Ishikawa (cell line): ENCODE measurements at regions not wholly inside any gene's neighbourhood (a gene's known extent, or its start where the extent isn't known, plus 50 kb on each side); places are given as distances from the start of the nearest gene placed in this dataset.

ENCODE experiments used
- CEBPB ChIP-seq: IDR thresholded peaks from 2 replicates; pipeline ENCODE4 v1.6.1; 2012
- CREB1 ChIP-seq: IDR thresholded peaks from 2 replicates; pipeline ENCODE4 v1.6.1; 2012; ENCODE audit warnings: low read depth
- EGR1 ChIP-seq: IDR thresholded peaks from 2 replicates; pipeline ENCODE4 v1.6.1; 2012
- EP300 ChIP-seq: IDR thresholded peaks from 2 replicates; pipeline ENCODE4 v1.6.1; 2012; ENCODE audit warnings: borderline replicate concordance
- FOXM1 ChIP-seq: IDR thresholded peaks from 2 replicates; pipeline ENCODE4 v1.6.1; 2012; ENCODE audit warnings: low read depth, borderline replicate concordance
- NFIC ChIP-seq: IDR thresholded peaks from 2 replicates; pipeline ENCODE4 v1.6.1; 2012
- RAD21 ChIP-seq: IDR thresholded peaks from 2 replicates; pipeline ENCODE4 v1.6.1; 2012; ENCODE audit warnings: low read depth
- TAF1 ChIP-seq: IDR thresholded peaks from 2 replicates; pipeline ENCODE4 v1.6.1; 2012; ENCODE audit warnings: low read depth, mild to moderate bottlenecking
- TCF12 ChIP-seq: IDR thresholded peaks from 2 replicates; pipeline ENCODE4 v1.6.1; 2012; ENCODE audit warnings: low read depth
- TEAD4 ChIP-seq: IDR thresholded peaks from 2 replicates; pipeline ENCODE4 v1.6.1; 2012
- YY1 ChIP-seq: IDR thresholded peaks from 2 replicates; pipeline ENCODE4 v1.6.1; 2012; ENCODE audit warnings: low read depth
- ZBTB7A ChIP-seq: IDR thresholded peaks from 2 replicates; pipeline ENCODE4 v1.6.1; 2012; ENCODE audit warnings: low read depth
- TF ChIP-seq, protein P1 (sequence below): IDR thresholded peaks from 2 replicates; pipeline ENCODE4 v1.6.1; 2012
- TF ChIP-seq, protein P2 (sequence below): IDR thresholded peaks from 2 replicates; pipeline ENCODE4 v1.6.1; 2012
- TF ChIP-seq, protein P3 (sequence below): IDR thresholded peaks from 2 replicates; pipeline ENCODE4 v1.6.1; 2012; ENCODE audit warnings: low read depth, mild to moderate bottlenecking

DNA sequence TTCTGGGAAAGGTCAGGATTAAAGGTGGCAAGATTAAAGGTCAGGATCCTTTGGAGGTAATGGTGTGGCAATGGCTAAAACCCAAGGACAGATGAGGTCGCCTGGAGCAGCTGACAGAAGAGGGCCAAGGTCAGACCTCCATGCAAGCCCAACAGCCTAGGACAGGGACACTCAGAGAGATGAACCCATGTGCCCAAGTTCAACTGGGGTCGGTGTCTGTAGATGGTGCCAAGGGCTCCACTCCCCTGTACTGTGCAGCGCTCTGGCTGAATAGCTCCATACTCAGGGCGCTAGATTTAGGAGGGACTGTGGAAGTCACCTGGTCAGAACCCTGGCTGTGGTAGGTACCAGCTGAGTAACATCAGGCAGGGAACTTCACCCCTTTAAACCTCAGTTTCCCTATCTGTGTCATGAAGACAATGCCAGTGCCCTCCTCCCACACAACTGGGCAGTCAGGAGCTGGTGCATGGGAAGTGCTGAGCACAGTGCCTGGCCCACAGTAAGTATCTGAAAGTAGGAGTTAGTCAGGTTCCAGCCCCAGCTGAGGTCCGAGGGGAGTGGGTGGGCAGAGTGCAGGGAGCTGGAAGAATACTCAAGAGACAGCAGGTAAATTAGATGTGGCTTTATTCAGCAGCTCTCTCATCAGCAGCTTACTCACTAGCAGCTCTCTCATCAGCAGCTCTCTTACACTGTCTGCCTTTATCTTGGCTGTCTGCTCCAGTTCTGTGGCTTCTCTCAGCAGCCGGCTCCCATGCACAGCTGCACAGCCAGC is 327.1 kb downstream of the GLRX3 start:
- TF ChIP-seq ZBTB7A (no peak), EP300 (no peak), NFIC (no peak), RAD21 (no peak), FOXM1 (no peak), EGR1 (no peak), TCF12 (no peak), CEBPB (no peak)
- TF ChIP-seq, protein P1, sequence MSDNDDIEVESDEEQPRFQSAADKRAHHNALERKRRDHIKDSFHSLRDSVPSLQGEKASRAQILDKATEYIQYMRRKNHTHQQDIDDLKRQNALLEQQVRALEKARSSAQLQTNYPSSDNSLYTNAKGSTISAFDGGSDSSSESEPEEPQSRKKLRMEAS: no peak
- TF ChIP-seq, protein P2, sequence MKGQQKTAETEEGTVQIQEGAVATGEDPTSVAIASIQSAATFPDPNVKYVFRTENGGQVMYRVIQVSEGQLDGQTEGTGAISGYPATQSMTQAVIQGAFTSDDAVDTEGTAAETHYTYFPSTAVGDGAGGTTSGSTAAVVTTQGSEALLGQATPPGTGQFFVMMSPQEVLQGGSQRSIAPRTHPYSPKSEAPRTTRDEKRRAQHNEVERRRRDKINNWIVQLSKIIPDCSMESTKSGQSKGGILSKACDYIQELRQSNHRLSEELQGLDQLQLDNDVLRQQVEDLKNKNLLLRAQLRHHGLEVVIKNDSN: no peak

DNA sequence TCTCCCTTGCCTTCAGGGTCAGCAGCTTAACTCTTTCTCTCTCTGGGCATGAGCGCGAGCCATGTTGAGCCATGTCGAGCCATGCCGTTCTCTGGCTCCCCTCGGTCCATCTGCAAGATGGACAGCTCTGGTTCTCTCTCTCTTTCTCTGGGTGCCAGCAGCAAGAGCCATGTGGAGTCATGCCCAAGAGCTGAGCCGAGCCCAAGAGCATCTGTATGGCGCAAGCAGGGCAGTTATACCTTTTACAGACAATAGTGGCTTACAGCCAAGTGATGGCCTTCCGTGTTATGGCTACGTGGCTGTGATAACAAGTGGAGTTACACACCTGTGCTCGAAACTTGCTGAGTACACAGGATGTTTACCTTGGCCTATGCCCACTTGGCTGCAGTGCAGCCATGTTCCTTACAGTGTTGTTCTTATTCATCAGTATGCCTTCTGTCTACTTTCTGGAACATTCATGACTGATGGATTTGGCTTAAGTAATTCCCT is 327.7 kb downstream of the GLRX3 start:
- TF ChIP-seq NFIC: no peak
- no peak for TF ChIP-seq YY1
- TF ChIP-seq, protein P1: no peak
- no peak for TF ChIP-seq CEBPB
- no peak for TF ChIP-seq CREB1
- TF ChIP-seq ZBTB7A: no peak
- no peak for TF ChIP-seq TEAD4
- TF ChIP-seq FOXM1: no peak
- no peak for TF ChIP-seq EGR1
- no peak for TF ChIP-seq TAF1
- TF ChIP-seq, protein P3, sequence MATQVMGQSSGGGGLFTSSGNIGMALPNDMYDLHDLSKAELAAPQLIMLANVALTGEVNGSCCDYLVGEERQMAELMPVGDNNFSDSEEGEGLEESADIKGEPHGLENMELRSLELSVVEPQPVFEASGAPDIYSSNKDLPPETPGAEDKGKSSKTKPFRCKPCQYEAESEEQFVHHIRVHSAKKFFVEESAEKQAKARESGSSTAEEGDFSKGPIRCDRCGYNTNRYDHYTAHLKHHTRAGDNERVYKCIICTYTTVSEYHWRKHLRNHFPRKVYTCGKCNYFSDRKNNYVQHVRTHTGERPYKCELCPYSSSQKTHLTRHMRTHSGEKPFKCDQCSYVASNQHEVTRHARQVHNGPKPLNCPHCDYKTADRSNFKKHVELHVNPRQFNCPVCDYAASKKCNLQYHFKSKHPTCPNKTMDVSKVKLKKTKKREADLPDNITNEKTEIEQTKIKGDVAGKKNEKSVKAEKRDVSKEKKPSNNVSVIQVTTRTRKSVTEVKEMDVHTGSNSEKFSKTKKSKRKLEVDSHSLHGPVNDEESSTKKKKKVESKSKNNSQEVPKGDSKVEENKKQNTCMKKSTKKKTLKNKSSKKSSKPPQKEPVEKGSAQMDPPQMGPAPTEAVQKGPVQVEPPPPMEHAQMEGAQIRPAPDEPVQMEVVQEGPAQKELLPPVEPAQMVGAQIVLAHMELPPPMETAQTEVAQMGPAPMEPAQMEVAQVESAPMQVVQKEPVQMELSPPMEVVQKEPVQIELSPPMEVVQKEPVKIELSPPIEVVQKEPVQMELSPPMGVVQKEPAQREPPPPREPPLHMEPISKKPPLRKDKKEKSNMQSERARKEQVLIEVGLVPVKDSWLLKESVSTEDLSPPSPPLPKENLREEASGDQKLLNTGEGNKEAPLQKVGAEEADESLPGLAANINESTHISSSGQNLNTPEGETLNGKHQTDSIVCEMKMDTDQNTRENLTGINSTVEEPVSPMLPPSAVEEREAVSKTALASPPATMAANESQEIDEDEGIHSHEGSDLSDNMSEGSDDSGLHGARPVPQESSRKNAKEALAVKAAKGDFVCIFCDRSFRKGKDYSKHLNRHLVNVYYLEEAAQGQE: no peak
- TF ChIP-seq TCF12: no peak
- TF ChIP-seq, protein P2: no peak
- no peak for TF ChIP-seq EP300
- no peak for TF ChIP-seq RAD21

DNA sequence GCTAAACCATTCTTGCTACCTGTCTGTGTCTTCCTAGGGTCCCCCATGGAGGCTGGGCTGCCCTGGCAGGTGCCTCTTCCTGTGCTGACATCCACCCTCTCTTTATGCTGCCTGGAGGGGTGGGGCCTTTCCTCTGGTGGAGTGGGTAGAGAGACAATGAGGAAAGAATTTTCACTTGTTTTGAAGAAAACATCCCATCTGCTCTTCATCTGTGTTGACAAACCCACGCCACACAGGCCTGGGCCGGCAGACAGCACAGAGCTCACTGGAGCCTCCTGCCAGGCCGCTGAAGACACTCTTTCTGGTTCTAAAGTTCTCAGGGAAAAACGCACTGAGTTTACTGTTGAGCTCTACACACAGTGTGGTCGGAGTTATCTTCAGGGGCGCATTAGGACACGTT is 328.2 kb downstream of the GLRX3 start:
- TF ChIP-seq NFIC: no peak

DNA sequence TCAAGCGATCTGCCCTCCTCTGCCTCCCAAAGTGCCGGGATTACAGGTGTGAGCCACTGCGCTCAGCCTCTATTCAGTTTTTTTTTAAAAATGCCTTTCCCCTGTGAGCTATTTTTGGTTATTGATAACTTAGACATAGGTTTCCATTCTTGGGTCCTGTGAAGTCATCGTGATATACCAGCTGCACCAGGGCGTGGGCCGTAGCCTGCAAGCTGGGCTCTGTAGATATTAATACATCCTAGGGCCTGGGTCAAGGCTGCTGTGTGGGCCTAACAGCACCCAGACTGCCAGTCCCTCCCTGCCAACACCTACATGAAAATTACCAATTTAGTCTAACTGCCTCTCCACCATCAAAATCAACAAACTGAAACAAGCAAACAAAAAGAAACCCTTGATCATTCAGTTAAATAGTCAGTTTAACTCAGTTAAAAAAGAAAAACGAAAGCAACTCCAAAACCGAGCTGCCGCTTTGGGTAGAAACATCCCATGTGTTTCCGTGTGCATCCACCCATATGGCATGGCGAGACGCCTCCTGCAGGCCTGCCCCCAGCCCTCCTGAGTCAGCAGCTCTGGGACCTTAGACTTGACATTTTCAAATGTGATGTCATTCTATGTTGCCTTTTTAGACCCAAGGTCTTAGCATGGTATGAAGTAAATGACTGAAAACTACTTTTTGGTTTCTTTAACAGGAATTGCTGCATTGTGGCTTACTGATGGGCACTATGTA is 330.2 kb downstream of the GLRX3 start:
- TF ChIP-seq ZBTB7A (no peak), NFIC (no peak), CREB1 (no peak), TCF12 (no peak), EP300 (no peak), FOXM1 (no peak)

DNA sequence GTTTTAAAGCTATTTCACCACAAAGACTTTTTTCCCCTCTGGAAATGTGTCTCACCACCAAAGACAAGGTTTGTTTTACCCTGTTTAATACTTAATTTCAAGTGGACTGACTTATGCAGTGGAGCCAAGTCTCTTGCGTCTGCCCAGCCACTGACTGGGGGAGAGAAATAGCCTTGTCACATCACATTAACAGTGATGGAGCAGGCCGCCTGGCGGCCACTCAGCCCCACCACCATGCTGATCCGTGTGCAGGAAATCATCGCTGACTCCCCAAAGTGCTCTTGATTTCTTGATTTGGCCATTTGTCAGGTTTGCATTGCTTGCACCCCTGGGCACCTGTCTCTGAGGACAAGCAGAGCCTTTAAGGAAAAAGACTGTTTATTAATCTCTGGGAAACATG is 334.1 kb downstream of the GLRX3 start:
- TF ChIP-seq RAD21 (no peak), TCF12 (no peak), EP300 (no peak)

DNA sequence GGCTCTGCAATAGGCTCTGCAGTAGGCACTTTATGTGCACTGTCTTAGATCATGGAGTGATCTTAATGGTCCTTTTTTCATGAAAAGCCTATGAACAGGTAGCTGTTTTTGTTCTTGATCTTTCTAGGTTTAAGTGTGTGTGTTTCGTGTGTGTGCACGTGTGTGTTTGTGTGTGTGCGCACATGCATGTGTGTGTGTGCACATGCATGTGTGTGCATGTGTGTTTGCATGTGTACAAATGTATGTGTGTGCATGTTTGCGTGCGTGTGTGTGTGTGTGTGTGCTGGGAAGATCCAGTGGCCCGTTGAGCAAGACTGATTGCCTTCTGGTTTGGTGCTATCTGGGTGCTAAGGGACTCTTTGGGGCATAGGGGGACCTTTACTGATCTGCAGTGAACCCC is 334.8 kb downstream of the GLRX3 start:
- TF ChIP-seq, protein P2: no peak
- TF ChIP-seq TCF12: no peak
- no peak for TF ChIP-seq EP300
- TF ChIP-seq, protein P3: no peak
- no peak for TF ChIP-seq YY1
- TF ChIP-seq CEBPB: no peak
- no peak for TF ChIP-seq TAF1
- TF ChIP-seq TEAD4: no peak
- no peak for TF ChIP-seq CREB1
- no peak for TF ChIP-seq FOXM1
- no peak for TF ChIP-seq NFIC
- TF ChIP-seq, protein P1: no peak
- TF ChIP-seq RAD21: no peak
- TF ChIP-seq EGR1: no peak
- no peak for TF ChIP-seq ZBTB7A
